D341Med (cell line): ENCODE measurements at regions not wholly inside any gene's neighbourhood (a gene's known extent, or its start where the extent isn't known, plus 50 kb on each side); places are given as distances from the start of the nearest gene placed in this dataset.
"Not testable (repeated sequence)": the region's sequence is repeated elsewhere in the genome, so short reads cannot be mapped to it uniquely, and the experiment has no call there.

Experiments used
- DNase-seq: peaks from one replicate; pipeline ENCODE4 v3.0.0; 2012; ENCODE audit warnings: low spot score

GRCh38 chr2:139694327-139694726 is 914.1 kb upstream of the NXPH2 start:
- no peak for DNase-seq

- no peak for DNase-seq
Observed at GRCh38 chr2:139686205-139686604, 906.0 kb upstream of the NXPH2 start.

GRCh38 chr2:139685090-139685983 is 905.1 kb upstream of the NXPH2 start:
- DNase-seq: no peak

GRCh38 chr2:139684286-139684860 is 904.2 kb upstream of the NXPH2 start:
- no peak for DNase-seq

GRCh38 chr2:139674577-139674976 is 894.4 kb upstream of the NXPH2 start:
- no peak for DNase-seq

- DNase-seq: not testable (repeated sequence)
Observed at GRCh38 chr2:139673447-139673846, 893.3 kb upstream of the NXPH2 start.

- no peak for DNase-seq
Observed at GRCh38 chr2:139669675-139670074, 889.5 kb upstream of the NXPH2 start.

GRCh38 chr2:139652385-139652784 is 872.2 kb upstream of the NXPH2 start:
- no peak for DNase-seq

- no peak for DNase-seq
Observed at GRCh38 chr2:139645617-139646016, 865.4 kb upstream of the NXPH2 start.

GRCh38 chr2:139643139-139643538 is 862.9 kb upstream of the NXPH2 start:
- no peak for DNase-seq

- DNase-seq: no peak
Observed at GRCh38 chr2:139631966-139632365, 851.8 kb upstream of the NXPH2 start.

- no peak for DNase-seq
Observed at GRCh38 chr2:139628931-139629330, 848.7 kb upstream of the NXPH2 start.

GRCh38 chr2:139626128-139626527 is 845.9 kb upstream of the NXPH2 start:
- DNase-seq: no peak

- DNase-seq: no peak
Observed at GRCh38 chr2:139622691-139623090, 842.5 kb upstream of the NXPH2 start.

- DNase-seq: no peak
Observed at GRCh38 chr2:139617747-139618146, 837.6 kb upstream of the NXPH2 start.

- DNase-seq: no peak
Observed at GRCh38 chr2:139613264-139613663, 833.1 kb upstream of the NXPH2 start.

- no peak for DNase-seq
Observed at GRCh38 chr2:139610512-139610911, 830.3 kb upstream of the NXPH2 start.

- DNase-seq: no peak
Observed at GRCh38 chr2:139609109-139609508, 828.9 kb upstream of the NXPH2 start.

- no peak for DNase-seq
Observed at GRCh38 chr2:139605668-139606067, 825.5 kb upstream of the NXPH2 start.

- DNase-seq: no peak
Observed at GRCh38 chr2:139600166-139600565, 820.0 kb upstream of the NXPH2 start.

GRCh38 chr2:139585101-139585500 is 804.9 kb upstream of the NXPH2 start:
- DNase-seq: no peak

GRCh38 chr2:139574371-139574770 is 794.2 kb upstream of the NXPH2 start:
- no peak for DNase-seq

GRCh38 chr2:139556789-139557188 is 776.6 kb upstream of the NXPH2 start:
- DNase-seq: no peak

- no peak for DNase-seq
Observed at GRCh38 chr2:139550873-139551272, 770.7 kb upstream of the NXPH2 start.
